Erythroblast (primary cell): ENCODE measurements at regions not wholly inside any gene's neighbourhood (a gene's known extent, or its start where the extent isn't known, plus 50 kb on each side); places are given as distances from the start of the nearest gene placed in this dataset.
"Not testable (repeated sequence)": the region's sequence is repeated elsewhere in the genome, so short reads cannot be mapped to it uniquely, and the experiment has no call there.

Experiments
- DNase-seq, 2 experiments: peaks; one replicate each; lab custom pipeline; 2025; lab: John Stamatoyannopoulos, UW
- GATA1 ChIP-seq: IDR thresholded peaks from 2 replicates; pipeline ENCODE4 v1.6.1; 2011; ENCODE audit warnings: low read depth, mild to moderate bottlenecking, control low read depth, low read length, moderate library complexity
- POLR2A ChIP-seq: IDR thresholded peaks from 2 replicates; pipeline ENCODE4 v1.6.1; 2011; ENCODE audit warnings: mild to moderate bottlenecking, low read length

DNA sequence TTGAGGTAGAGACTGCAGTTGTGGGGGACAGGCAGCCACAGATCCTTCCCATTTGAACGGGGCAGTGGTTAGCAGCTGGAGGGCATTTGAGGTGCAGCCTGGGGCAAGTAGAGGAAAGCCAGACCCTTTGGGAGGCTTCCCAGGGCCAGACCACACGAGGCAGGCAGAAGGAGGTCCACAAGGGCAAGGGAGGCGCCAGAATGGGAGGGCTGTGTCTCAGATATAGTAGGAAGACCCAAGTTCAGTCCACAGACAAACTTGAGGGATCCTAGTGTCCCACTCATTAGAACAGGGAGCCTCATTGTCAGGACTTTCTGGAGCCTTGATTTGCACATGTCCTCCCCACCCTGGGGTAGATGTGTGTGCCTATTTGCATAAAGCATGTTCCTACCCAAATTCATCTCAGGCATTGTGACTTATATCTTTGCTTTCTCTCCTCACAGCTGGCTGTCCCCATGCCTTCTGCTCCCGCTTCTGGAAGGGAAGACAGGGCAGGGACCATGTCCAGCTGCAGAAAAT lies 166.0 kb downstream of the VEGFA start:
- no peak for DNase-seq
- TF ChIP-seq GATA1, result no peak
- TF ChIP-seq POLR2A, result no peak

DNA sequence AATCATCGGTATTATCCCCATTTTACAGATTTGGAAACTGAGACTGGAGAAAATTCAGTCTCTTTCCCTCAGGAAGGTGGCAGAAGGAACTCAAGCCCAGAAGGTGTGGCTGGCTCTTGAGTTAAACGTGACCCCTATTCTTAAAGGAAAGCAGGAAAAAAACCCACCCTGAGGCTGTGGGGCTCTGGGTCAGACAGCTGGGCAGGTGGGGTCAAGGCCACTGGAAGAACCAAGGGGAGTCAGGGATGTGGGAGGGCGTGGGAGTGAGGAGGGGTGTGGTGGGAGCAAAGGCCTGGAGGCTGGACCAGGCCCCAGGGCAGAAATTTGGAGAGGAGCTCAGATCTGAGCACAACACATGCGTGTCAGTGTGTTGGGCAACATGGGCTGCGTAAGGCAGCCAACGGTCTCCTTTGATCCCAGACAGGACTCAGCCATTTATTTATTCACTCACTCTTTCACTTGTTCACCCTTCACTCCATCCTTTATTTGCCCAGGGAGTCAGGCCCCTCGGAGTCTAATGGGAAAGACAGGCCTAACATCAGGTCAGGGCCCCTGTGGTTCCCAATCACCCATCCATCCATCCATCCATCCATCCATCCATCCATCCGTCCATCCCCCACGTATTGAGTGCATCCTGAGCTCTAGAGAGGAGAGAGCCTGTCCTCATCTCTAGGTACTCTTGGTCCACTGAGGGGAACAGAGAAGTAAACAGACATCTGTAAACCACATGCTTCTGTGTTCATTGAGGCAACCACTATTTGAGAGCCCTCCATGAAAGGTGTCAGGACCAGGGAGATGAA lies 165.0 kb downstream of the VEGFA start:
- no peak for DNase-seq
- TF ChIP-seq GATA1, result no peak
- no peak for TF ChIP-seq POLR2A

DNA sequence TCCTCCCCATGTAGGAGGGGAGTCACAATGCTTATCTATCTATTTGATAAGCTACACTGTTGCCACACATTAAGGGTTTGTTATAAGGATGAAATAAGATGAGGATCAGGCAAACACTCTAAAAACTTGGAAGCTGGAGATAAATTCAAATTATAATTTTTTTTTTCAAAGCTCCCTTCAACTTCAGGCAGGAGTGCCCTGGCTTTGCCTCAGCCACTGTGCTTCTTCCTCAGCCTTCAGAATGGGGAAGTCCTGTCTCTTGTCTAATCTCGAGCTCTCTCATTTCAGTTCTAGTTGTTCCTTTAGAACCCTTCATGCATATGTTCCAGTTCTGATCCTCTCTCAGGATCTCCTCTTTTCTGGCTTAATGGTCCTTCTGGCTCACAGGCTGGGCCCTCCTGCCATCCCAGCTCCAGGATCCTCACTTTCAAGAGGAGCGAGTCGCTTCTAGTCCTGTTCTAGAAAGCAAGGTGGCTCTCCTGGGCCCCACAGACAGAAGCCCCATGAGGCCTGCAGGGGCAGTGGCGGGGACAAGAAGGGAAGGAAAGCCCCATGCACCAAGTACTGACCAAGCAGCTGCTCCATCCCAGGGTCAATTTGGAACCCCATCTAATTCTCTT lies 164.3 kb downstream of the VEGFA start:
- TF ChIP-seq GATA1 (no peak), POLR2A (no peak)
- DNase-seq, result peak; percentile 26 to 34

DNA sequence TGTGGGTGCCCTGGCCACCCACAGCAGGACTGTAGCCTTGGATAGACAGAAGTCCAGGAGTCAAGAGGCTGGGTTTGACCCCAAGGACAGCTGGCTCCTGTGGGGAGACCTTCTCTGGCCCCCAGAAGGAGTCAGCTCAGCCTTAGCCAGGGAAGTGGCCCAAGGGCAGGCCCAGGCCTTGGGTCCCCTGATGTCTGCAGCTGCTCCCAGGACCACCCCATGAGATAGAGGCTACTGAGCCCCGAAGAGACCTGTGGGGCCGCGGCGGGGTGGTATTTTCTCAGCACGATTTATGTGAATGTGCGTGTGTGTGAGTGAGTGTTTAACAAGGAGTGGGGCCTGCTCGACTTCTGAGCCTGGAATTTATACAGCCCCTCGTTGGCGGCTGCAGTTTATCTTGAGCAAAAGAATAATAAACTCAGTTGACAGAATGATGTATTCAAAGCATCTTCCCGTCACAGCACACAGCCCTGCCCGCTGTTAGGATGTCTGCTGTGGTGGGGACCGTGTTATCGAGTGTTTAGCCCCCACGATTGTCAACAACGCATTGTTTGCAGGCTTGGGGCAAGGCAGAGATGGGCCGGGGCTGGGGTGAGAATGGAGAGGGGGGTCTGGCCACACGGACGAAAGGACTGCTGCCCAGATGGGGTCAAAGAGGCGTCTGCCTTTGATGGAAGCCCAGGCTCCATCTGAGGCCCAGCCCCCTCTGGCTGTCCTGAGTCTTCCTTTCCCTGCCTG lies 163.3 kb downstream of the VEGFA start:
- no peak for DNase-seq
- TF ChIP-seq GATA1 (no peak), POLR2A (no peak)

DNA sequence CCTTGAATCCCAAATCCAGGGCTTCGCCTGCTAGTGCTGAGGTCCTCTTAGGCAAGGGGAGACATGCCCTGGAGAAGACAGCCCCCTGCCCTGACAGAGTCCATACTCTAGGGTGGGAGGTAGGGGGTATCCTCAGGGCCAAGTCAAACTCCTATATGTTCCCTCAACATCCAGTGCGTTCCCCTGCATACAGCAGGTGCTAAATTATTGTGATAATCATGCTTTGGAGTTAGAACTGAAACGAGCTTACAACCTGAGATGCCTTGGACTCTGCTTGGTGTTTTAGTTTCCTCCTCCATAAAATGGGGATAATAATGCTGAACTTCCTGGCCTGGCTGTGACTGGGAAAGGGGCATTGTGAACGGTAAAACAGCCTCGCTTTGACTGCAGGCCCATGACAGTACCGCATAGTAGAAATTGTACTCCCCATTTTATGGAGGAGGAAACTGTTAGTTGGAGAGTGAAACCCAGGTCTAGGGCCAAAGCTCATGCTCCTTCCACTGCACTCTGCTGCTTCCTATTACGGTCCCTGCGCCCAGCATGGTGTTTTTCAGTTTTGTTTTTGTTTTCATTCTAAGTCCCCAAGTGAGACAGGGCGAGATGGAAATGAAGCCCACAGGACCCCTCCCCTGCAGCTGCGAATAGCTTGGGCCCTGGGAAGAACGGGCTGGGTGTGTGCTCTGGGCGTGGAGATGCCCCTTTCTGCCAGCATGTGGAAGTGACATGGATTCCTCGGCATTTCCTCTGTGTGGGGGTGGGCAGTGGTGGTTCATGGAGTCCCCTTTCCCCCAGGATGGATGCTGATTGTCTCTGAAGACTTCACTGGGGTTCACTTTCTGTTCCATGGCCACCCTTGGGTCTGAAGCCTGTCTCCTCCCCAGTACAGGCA lies 162.5 kb downstream of the VEGFA start:
- TF ChIP-seq GATA1 (no peak), POLR2A (no peak)
- no peak for DNase-seq

DNA sequence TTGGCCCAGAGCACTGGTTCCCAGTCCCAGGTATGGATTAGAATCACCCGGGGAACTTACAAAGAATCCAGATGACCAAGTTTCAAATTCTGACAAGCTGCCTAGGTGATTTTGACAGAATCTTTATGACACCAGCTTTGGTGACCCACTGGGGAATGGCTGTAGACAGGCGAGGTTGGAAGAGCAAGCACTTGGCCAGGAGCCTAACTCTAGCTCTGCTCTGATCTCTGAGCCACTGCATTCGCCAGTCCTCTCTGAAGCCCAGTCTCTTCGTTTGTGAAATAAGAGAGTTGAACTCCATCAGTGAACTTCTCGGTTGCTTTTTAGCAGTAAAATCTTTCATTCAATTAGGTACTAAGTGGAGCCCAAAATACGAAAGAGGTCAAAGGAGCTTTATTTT lies 161.2 kb downstream of the VEGFA start:
- DNase-seq, result no peak
- no peak for TF ChIP-seq GATA1
- TF ChIP-seq POLR2A, result no peak

DNA sequence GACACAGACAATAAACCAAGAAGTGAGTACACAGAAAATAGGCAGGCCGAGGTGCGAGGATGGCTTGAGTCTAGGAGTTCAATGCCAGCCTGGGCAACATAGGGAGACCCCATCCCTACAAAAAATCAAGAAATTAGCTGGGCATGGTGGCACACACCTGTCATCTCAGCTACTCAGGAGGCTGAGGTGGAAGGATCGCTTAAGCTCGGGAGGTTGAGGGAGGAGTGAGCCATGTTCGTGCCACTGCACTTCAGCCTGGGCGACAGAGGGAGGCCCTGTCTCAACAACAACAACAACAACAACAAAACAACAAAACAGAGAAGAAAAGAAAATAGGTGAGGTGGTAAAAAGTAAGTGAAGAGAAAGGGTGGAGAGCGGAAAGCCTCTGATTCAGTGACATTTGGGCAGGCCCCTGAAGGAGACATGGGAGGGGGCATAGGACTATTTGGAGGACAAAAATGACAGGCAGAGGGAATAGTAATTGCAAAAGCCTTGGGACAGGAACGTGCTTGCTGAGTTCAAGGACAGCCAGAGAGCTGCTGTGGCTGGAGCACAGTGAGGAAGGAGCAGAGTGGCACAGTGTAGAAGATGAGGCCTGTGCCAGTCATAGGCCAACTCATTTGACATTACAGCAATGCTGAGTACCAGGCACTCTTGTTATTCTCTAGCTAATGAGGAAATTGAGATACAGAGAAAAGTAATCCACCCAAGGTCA lies 160.6 kb downstream of the VEGFA start:
- no peak for TF ChIP-seq POLR2A
- no peak for TF ChIP-seq GATA1
- DNase-seq, result no peak

DNA sequence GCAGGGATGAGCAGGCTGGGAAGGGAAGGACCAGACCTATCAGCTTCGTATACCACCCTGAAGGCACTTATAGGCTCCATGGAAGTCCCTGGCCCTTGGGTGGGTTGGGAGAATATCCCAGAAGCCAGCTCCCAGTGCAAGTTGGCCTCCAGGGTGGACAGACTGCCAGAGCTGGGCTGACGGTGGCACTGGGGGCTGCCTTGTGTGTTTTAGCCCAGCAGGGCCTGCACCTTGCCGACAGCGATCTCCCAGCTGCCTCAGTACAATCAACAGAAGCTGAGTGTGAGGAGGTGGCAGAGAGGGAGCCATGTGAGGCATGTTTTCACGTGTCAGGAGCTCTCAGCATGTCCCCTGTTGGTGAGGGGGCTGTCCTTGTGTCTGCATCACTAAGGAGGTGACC lies 159.5 kb downstream of the VEGFA start:
- no peak for TF ChIP-seq GATA1
- no peak for TF ChIP-seq POLR2A
- no peak for DNase-seq

DNA sequence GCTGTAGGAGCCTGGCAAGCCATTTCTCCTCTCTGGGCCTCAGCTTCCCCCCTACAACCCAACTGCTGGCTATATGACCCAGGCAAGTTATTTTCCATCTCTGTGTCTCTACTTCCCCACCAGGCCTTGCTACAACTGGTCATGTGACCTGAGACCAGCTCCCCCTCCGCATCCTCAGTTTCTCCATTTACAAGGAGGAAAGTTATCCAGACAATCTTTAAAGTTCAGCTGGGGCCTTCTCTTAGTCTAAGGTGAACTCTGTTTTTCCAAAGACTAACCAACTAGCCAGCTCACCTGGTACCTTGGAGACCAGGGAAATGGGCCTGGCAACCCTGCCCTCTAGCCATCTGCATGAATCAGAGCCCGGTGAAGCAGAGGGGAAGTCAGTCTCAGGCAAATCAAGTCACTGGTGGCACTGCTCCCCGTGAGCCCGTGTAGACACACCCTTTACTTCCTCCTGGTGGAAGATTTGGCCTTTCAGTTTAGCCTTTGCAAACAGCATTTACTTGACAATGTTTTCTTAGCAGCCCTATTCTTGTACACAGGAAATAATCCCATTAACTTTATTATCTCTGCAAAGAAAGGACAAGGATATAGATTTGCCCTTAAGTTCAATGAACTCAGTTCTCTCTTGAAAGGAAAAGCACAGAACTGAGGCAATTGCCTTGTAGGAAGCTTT lies 157.7 kb downstream of the VEGFA start:
- TF ChIP-seq POLR2A (no peak), GATA1 (no peak)
- DNase-seq, result peak in 1 of 2 experiments; percentile 35

DNA sequence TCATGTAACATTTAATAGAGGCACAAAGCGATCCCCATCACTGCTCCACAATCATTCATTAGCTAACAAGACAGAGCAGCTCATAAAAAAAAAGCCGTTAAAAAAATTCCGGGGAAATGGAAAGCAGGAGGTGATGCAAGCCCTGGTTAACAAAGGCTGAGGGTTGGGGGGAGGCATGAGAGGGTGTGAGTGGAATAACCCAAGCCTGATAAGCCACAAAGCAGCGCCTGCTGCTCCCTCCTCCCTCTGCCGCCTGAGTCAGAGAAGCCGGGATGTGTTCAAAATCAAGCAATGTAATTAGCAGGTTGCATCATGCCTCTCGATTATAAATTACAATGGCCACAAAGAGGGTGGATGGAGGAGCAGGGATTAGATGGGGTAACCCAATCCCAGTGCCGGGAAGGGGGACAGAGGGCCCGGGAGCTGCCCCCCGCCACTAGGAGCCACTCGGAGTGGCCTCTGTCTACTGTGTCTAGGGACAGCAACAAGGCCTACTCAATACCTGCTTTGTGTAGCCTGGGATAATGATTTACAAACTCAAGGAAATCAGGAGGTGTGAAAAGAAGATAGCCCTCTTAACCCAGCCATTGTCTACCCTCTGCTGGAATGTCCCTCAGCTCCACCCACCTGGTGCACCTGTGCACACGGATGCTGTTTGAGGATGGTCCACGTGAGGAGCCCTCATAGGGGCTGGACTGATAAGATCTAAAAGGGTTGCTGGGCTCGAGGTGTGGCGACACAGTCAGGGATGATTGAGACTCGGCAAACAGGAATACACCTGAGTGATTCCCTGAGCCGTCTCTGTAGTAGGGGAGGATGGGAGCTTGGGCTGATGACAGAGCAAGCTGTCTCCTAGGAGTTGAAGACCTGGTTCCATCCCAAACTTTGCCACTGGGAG lies 156.9 kb downstream of the VEGFA start:
- DNase-seq, result peak; percentile 91 to 94
- TF ChIP-seq POLR2A (peak; percentile 54), GATA1 (no peak)

DNA sequence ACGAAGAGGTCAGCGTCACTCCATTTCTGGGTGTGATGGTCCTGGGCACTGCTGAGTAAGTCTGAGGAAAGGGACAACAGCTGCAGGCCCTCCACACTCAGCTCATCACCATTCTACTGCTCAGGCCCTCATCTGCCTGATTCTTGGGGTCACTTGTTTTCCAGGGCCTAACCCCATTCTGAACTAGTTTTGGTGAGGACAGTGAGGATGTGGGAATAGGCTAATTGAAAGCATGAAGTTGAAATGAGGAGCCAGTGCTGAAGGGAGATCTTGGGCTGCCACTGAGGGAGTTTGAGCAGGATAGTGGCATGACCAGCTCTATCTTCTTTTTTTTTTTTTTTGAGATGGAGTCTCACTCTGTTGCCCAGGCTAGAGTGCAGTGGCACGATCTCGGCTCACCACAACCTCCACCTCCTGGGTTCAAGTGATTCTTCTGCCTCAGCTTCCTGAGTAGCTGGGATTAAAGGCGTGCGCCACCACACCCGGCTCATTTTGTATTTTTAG lies 155.7 kb downstream of the VEGFA start:
- not testable (repeated sequence) for DNase-seq
